Stomach (tissue), 4 donors: ENCODE measurements at regions not wholly inside any gene's neighbourhood (a gene's known extent, or its start where the extent isn't known, plus 50 kb on each side); places are given as distances from the start of the nearest gene placed in this dataset.

Source experiments
- CTCF ChIP-seq, 7 experiments: fragments of 450-650 bp in 4 of 7; fragments of 200-600 bp in 3 of 7; sonication (generic) in 3 of 7; IDR thresholded peaks; one replicate each; pipeline ENCODE4 v1.5.1; 2016 to 2019; ENCODE audit warnings: antibody characterized with exemption in 7 of 7, control low read depth in 2 of 7, mild to moderate bottlenecking in 1 of 7
- EP300 ChIP-seq: sonication (generic); formaldehyde crosslinking; IDR thresholded peaks from one replicate; pipeline ENCODE4 v1.6.1; 2017; ENCODE audit warnings: antibody characterized with exemption
- POLR2A ChIP-seq, 4 donors: fragments of 450-650 bp; IDR thresholded peaks; one replicate each; pipeline ENCODE4 v1.6.1; 2016; ENCODE audit warnings: antibody characterized with exemption in 4 of 4, control low read depth in 2 of 4, mild to moderate bottlenecking in 1 of 4, moderate library complexity in 1 of 4
- POLR2AphosphoS5 ChIP-seq, 3 donors: sonication (generic); formaldehyde crosslinking; IDR thresholded peaks; one replicate each; pipeline ENCODE4 v1.6.1; 2016; ENCODE audit warnings: antibody characterized with exemption in 3 of 3

- TF ChIP-seq CTCF (IDR thresholded peaks at IDR 0.05), result no peak
- no peak for TF ChIP-seq POLR2AphosphoS5 (IDR thresholded peaks at IDR 0.05)
- no peak for TF ChIP-seq POLR2A (IDR thresholded peaks at IDR 0.05)
- TF ChIP-seq EP300, result no peak
Observed at GRCh38 chr5:30839956-30840355, 353.5 kb upstream of the CDH6 start.
